Peyer's patch (tissue), 4 donors: ENCODE measurements at regions not wholly inside any gene's neighbourhood (a gene's known extent, or its start where the extent isn't known, plus 50 kb on each side); places are given as distances from the start of the nearest gene placed in this dataset.

Experiments
- CTCF ChIP-seq, 6 experiments: fragments of 450-650 bp in 4 of 6; fragments of 200-600 bp in 2 of 6; sonication (generic) in 1 of 6; IDR thresholded peaks; one replicate each; pipeline ENCODE4 v1.5.1; 2017 to 2019; ENCODE audit warnings: antibody characterized with exemption in 6 of 6, mild to moderate bottlenecking in 3 of 6, moderate library complexity in 1 of 6
- POLR2A ChIP-seq, 2 donors: fragments of 450-650 bp; IDR thresholded peaks; one replicate each; pipeline ENCODE4 v1.5.1; 2017; ENCODE audit warnings: antibody characterized with exemption in 2 of 2, mild to moderate bottlenecking in 2 of 2, moderate library complexity in 2 of 2

GRCh38 chr13:37479916-37480315 lies 118.7 kb downstream of the POSTN start:
- TF ChIP-seq POLR2A (IDR thresholded peaks at IDR 0.05) (no peak), CTCF (IDR thresholded peaks at IDR 0.05) (no peak)
